ENCODE measurements at regions not wholly inside any gene's neighbourhood (a gene's known extent, or its start where the extent isn't known, plus 50 kb on each side); places are given as distances from the start of the nearest gene placed in this dataset.

DNA sequence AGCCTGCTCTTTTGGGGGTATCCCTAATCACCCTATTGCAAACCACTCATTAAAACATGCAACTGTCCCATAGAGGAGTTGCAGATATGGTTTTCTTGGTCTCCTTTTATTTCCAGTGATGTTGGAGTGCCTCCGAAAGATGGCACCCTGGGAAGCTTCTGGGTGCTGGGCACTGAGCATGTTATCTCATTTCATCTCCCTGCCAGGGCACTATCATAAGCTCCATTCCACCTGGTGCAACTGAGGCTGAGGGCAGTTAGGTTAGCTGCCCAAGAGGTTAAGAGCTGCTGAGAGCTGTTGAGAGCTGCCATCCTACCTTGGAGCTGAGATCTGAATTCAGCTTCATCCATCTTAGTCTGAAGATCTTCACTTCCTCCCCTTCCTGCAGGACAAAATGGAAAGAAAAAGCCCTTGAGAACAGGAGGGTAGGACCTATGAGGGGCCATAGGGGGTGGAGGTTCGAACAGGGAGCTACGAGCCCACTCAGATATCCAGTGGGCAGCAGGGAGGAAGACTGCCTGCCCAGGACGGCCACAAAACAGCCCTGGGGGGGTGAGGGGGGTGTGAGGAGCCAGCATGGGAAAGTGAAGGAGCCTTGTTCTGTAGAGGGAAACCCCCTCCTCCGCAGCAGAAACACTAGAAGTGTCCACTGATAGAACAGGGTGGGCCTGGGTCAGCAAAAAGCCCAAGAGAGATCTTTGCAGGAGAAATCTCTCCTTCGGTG lies 202.5 kb downstream of the ZFP36L2 start:
- Histone ChIP-seq H3K4me1 (ENCODE audit: control insufficient read depth in 1 of 2, insufficient read depth in 2 of 2, low read length in 2 of 2) (peaks cover 0 to 1% of the 10 kb centered on the region in 2 donors), H3K4me3 (ENCODE audit: low read length in 2 of 2) (no peak overlapping the region), H3K36me3 (ENCODE audit: control insufficient read depth in 1 of 2, insufficient read depth in 2 of 2, low read length in 1 of 2) (no peaks in the 10 kb centered on the region), H3K9me3 (ENCODE audit: control insufficient read depth, low read length) (peaks cover 3% of the 10 kb centered on the region), H3K27ac (ENCODE audit: low read depth in 1 of 2, low read length in 2 of 2) (no peak overlapping the region), H3K27me3 (ENCODE audit: control insufficient read depth in 1 of 2, insufficient read depth in 2 of 2, low read length in 1 of 2) (no peaks in the 10 kb centered on the region)
- DNase-seq (no peak), ATAC-seq (ENCODE audit: low FRiP score) (no peak)
- 74 to 78% methylated on average over 6 of the region's 6 CpGs for WGBS, 2 donors
- intact Hi-C loops (cut with DNase I): loop anchor here (2.0 to 5.0 kb wide), 3 partner anchors 77 to 203 kb away; partner anchors contain the start of gene ZFP36L2 (in 1 of the 2)

DNA sequence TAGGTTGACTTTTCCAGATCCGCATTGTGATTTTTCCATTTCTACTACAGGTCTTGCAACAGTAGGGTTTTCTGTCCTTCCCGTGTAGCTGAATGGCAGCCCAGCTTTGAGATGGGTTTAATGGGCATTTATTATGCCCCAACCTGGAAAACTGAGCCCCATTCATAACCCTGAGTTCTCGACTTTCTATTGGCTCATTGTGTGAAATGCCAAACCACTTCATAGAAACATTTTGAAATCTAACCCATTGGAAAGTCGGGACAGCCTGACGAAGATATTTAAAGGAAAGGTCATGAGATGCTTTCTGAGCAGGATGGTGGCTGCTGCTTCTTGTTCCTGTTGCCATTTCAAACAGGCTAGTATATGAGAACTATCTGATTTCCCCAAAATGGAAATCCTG lies 203.5 kb downstream of the ZFP36L2 start:
- DNase-seq (no peak), ATAC-seq (ENCODE audit: low FRiP score) (no peak)
- Histone ChIP-seq H3K27me3 (ENCODE audit: control insufficient read depth in 1 of 2, insufficient read depth in 2 of 2, low read length in 1 of 2) (no peaks in the 10 kb centered on the region), H3K4me3 (ENCODE audit: low read length in 2 of 2) (no peak overlapping the region), H3K4me1 (ENCODE audit: control insufficient read depth in 1 of 2, insufficient read depth in 2 of 2, low read length in 2 of 2) (peaks cover 0 to 1% of the 10 kb centered on the region in 2 donors), H3K9me3 (ENCODE audit: control insufficient read depth, low read length) (peaks cover 3% of the 10 kb centered on the region), H3K27ac (ENCODE audit: low read depth in 1 of 2, low read length in 2 of 2) (no peak overlapping the region), H3K36me3 (ENCODE audit: control insufficient read depth in 1 of 2, insufficient read depth in 2 of 2, low read length in 1 of 2) (no peaks in the 10 kb centered on the region)
- 92 to 95% methylated on average over 5 of the region's 5 CpGs for WGBS, 2 donors
- intact Hi-C loops (cut with DNase I): loop anchor here in 1 of 2 donors (5.0 kb wide), 2 partner anchors 76 to 204 kb away; partner anchors contain the start of gene ZFP36L2

GRCh38 chr2:43021791-43022509 lies 204.5 kb downstream of the ZFP36L2 start:
- intact Hi-C loops (cut with DNase I): loop anchor here in 1 of 2 donors (5.0 kb wide), 2 partner anchors 75 to 205 kb away; partner anchors contain the start of gene ZFP36L2
- ATAC-seq (ENCODE audit: low FRiP score) (no peak), DNase-seq (peak in 1 of 2 donors; percentile 39)
- 86 to 89% methylated on average over 19 of the region's 19 CpGs for WGBS, 2 donors
- no peaks in the 10 kb centered on the region for H3K36me3 ChIP-seq (ENCODE audit: control insufficient read depth in 1 of 2, insufficient read depth in 2 of 2, low read length in 1 of 2)
- no peak overlapping the region for H3K27ac ChIP-seq (ENCODE audit: low read depth in 1 of 2, low read length in 2 of 2)
- peaks cover 3% of the 10 kb centered on the region for H3K9me3 ChIP-seq (ENCODE audit: control insufficient read depth, low read length)
- H3K27me3 ChIP-seq (ENCODE audit: control insufficient read depth in 1 of 2, insufficient read depth in 2 of 2, low read length in 1 of 2): no peaks in the 10 kb centered on the region
- no peak overlapping the region for H3K4me3 ChIP-seq (ENCODE audit: low read length in 2 of 2)
- peaks cover 0 to 1% of the 10 kb centered on the region in 2 donors for H3K4me1 ChIP-seq (ENCODE audit: control insufficient read depth in 1 of 2, insufficient read depth in 2 of 2, low read length in 2 of 2)

GRCh38 chr2:43020990-43021669 lies 205.3 kb downstream of the ZFP36L2 start:
- DNase-seq (peak in 1 of 2 donors; percentile 21), ATAC-seq (ENCODE audit: low FRiP score) (no peak)
- 92 to 96% methylated on average over 13 to 14 of the region's 14 CpGs for WGBS, 2 donors

DNA sequence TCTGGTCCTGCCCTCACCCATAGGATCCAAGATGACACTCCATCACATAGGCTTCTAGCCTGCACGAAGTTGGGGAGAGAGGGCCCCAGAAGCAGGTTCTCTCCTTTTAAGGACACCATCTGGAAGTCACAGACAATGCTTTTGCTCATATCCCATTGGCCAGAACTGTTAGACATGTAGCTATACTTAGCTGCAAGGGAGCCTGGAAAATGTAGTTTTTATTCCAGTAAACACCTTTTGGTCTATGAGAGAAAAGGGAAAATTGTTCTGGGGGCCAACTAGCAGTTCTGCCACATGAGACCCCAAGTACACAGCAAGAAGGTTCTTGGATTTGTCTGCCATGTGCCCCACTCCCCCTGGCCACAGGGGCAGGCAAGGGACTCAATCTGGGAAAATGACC lies 206.1 kb downstream of the ZFP36L2 start:
- Histone ChIP-seq H3K9me3 (ENCODE audit: control insufficient read depth, low read length) (peaks cover 3% of the 10 kb centered on the region), H3K27me3 (ENCODE audit: control insufficient read depth in 1 of 2, insufficient read depth in 2 of 2, low read length in 1 of 2) (no peaks in the 10 kb centered on the region), H3K36me3 (ENCODE audit: control insufficient read depth in 1 of 2, insufficient read depth in 2 of 2, low read length in 1 of 2) (no peaks in the 10 kb centered on the region), H3K4me1 (ENCODE audit: control insufficient read depth in 1 of 2, insufficient read depth in 2 of 2, low read length in 2 of 2) (peaks cover 0 to 1% of the 10 kb centered on the region in 2 donors), H3K27ac (ENCODE audit: low read depth in 1 of 2, low read length in 2 of 2) (no peak overlapping the region), H3K4me3 (ENCODE audit: low read length in 2 of 2) (no peak overlapping the region)
- DNase-seq (no peak), ATAC-seq (ENCODE audit: low FRiP score) (no peak)
- intact Hi-C loops (cut with DNase I): loop anchor here in 1 of 2 donors (5.0 kb wide), 2 partner anchors 73 to 207 kb away; partner anchors contain the start of gene ZFP36L2
- 80 to 93% methylated on average over 1 of the region's 1 CpG for WGBS, 2 donors

More at GRCh38 chr2:43020990-43021669, 205.3 kb downstream of the ZFP36L2 start:
- H3K4me1 ChIP-seq (ENCODE audit: control insufficient read depth in 1 of 2, insufficient read depth in 2 of 2, low read length in 2 of 2): peaks cover 0 to 1% of the 10 kb centered on the region in 2 donors
- intact Hi-C loops (cut with DNase I): loop anchor here in 1 of 2 donors (5.0 kb wide), 2 partner anchors 74 to 206 kb away; partner anchors contain the start of gene ZFP36L2
- H3K9me3 ChIP-seq (ENCODE audit: control insufficient read depth, low read length): peaks cover 3% of the 10 kb centered on the region
- no peaks in the 10 kb centered on the region for H3K36me3 ChIP-seq (ENCODE audit: control insufficient read depth in 1 of 2, insufficient read depth in 2 of 2, low read length in 1 of 2)
- H3K4me3 ChIP-seq (ENCODE audit: low read length in 2 of 2): no peak overlapping the region
- H3K27ac ChIP-seq (ENCODE audit: low read depth in 1 of 2, low read length in 2 of 2): no peak overlapping the region
- no peaks in the 10 kb centered on the region for H3K27me3 ChIP-seq (ENCODE audit: control insufficient read depth in 1 of 2, insufficient read depth in 2 of 2, low read length in 1 of 2)

DNA sequence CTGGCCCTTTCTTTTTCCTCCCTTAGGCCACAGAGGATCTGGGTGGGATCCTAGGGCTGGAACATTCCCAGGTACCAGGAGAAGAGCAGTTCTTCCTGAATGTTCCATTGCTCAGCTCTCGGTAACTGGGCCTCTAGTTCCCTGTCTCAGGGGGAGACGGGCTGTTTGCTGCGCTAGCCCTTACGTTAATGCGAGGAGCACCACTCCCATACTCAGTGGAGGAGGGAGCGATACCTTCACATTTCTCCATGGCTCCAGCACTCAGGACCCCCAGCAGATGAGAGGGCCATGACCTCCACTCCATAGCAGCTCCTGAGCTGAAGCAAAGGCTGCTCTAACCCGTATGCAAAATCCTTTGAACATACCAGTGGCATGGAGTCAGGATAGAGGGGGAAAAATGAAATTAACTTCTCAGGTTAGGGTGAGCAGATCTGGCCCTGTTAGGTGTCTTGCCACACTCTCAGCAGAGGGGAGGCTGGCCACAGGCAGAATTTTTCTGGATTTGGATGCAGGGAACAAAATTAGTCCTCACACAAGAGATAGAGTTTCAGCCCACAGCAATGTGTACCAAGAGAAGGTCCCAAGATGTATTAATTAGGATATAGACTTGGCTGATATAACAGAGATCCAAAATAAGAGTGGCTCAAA lies 206.7 kb downstream of the ZFP36L2 start:
- H3K27ac ChIP-seq (ENCODE audit: low read depth in 1 of 2, low read length in 2 of 2): no peak overlapping the region
- WGBS, 2 donors: 96% methylated on average over 7 of the region's 7 CpGs
- H3K9me3 ChIP-seq (ENCODE audit: control insufficient read depth, low read length): peaks cover 3% of the 10 kb centered on the region
- intact Hi-C loops (cut with DNase I): loop anchor here in 1 of 2 donors (5.0 kb wide), 2 partner anchors 72 to 208 kb away; partner anchors contain the start of gene ZFP36L2
- DNase-seq (peak in 1 of 2 donors; percentile 3), ATAC-seq (ENCODE audit: low FRiP score) (no peak)
- H3K4me3 ChIP-seq (ENCODE audit: low read length in 2 of 2): no peak overlapping the region
- peaks cover 0 to under 1% of the 10 kb centered on the region in 2 donors for H3K4me1 ChIP-seq (ENCODE audit: control insufficient read depth in 1 of 2, insufficient read depth in 2 of 2, low read length in 2 of 2)
- H3K27me3 ChIP-seq (ENCODE audit: control insufficient read depth in 1 of 2, insufficient read depth in 2 of 2, low read length in 1 of 2): no peaks in the 10 kb centered on the region
- H3K36me3 ChIP-seq (ENCODE audit: control insufficient read depth in 1 of 2, insufficient read depth in 2 of 2, low read length in 1 of 2): no peaks in the 10 kb centered on the region

DNA sequence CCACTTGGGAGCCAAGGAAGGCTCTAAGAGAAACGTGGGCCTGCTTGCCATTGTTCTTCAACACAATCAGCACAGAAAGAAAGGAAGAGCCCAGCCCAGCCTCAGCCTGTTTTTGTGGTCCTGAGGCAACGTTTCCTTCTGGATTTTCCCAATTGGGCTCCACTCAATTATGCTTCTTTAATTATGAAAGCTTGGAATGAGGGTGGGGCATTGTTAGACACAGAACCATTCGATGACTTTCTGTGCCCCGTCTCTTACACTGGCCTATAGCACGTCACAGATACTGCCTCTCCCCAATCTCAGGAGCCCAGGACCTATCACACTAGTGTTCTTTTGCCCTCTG lies 207.4 kb downstream of the ZFP36L2 start:
- H3K4me1 ChIP-seq (ENCODE audit: control insufficient read depth in 1 of 2, insufficient read depth in 2 of 2, low read length in 2 of 2): no peaks in the 10 kb centered on the region
- no peak for ATAC-seq (ENCODE audit: low FRiP score)
- no peaks in the 10 kb centered on the region for H3K27me3 ChIP-seq (ENCODE audit: control insufficient read depth in 1 of 2, insufficient read depth in 2 of 2, low read length in 1 of 2)
- no peak overlapping the region for H3K27ac ChIP-seq (ENCODE audit: low read depth in 1 of 2, low read length in 2 of 2)
- WGBS, 2 donors: 91 to 95% methylated on average over 5 of the region's 5 CpGs
- no peaks in the 10 kb centered on the region for H3K36me3 ChIP-seq (ENCODE audit: control insufficient read depth in 1 of 2, insufficient read depth in 2 of 2, low read length in 1 of 2)
- H3K4me3 ChIP-seq (ENCODE audit: low read length in 2 of 2): no peak overlapping the region
- intact Hi-C loops (cut with DNase I): no loop called here
- no peak for DNase-seq
- peaks cover 3% of the 10 kb centered on the region for H3K9me3 ChIP-seq (ENCODE audit: control insufficient read depth, low read length)
